ENCODE measurements at regions not wholly inside any gene's neighbourhood (a gene's known extent, or its start where the extent isn't known, plus 50 kb on each side); places are given as distances from the start of the nearest gene placed in this dataset.

GRCh38 chr2:217261452-217261851 lies 401.6 kb upstream of the TNP1 start:
- DNase-seq: no peak
- Histone ChIP-seq H3K27ac (peak overlapping the region in 1 of 2 donors; percentile 14), H3K36me3 (no peaks in the 10 kb centered on the region), H3K9me3 (no peaks in the 10 kb centered on the region), H3K4me3 (no peak overlapping the region), H3K27me3 (no peaks in the 10 kb centered on the region), H3K4me1 (peaks cover 0 to 2% of the 10 kb centered on the region in 2 donors)
- TF ChIP-seq POLR2A (IDR thresholded peaks at IDR 0.05) (no peak), CTCF (IDR thresholded peaks at IDR 0.05) (no peak)
- intact Hi-C loops (cut with DNase I; ENCODE audit: low total_unique reads): no loop called here

- DNase-seq: no peak
- Histone ChIP-seq H3K27me3 (no peaks in the 10 kb centered on the region), H3K27ac (peak overlapping the region; percentile 14 to 52), H3K9me3 (no peaks in the 10 kb centered on the region), H3K36me3 (no peaks in the 10 kb centered on the region), H3K4me3 (no peak overlapping the region), H3K4me1 (peaks cover 0 to 2% of the 10 kb centered on the region in 2 donors)
- TF ChIP-seq POLR2A (IDR thresholded peaks at IDR 0.05): no peak
- no peak for TF ChIP-seq CTCF (IDR thresholded peaks at IDR 0.05)
- intact Hi-C loops (cut with DNase I; ENCODE audit: low total_unique reads): no loop called here
These were observed 400.7 kb upstream of the TNP1 start for GRCh38 chr2:217260441-217261115.

- Histone ChIP-seq H3K4me3 (no peak overlapping the region), H3K36me3 (no peaks in the 10 kb centered on the region), H3K27ac (no peak overlapping the region), H3K4me1 (peaks cover 0 to 2% of the 10 kb centered on the region in 2 donors), H3K9me3 (no peaks in the 10 kb centered on the region), H3K27me3 (no peaks in the 10 kb centered on the region)
- TF ChIP-seq POLR2A (IDR thresholded peaks at IDR 0.05) (no peak), CTCF (IDR thresholded peaks at IDR 0.05) (no peak)
- intact Hi-C loops (cut with DNase I; ENCODE audit: low total_unique reads): no loop called here
- no peak for DNase-seq
These were observed 398.3 kb upstream of the TNP1 start for GRCh38 chr2:217258170-217258569.

- intact Hi-C loops (cut with DNase I; ENCODE audit: low total_unique reads): no loop called here
- Histone ChIP-seq H3K36me3 (no peaks in the 10 kb centered on the region), H3K27ac (peak overlapping the region; percentile 22 to 45), H3K9me3 (no peaks in the 10 kb centered on the region), H3K27me3 (no peaks in the 10 kb centered on the region), H3K4me3 (no peak overlapping the region), H3K4me1 (peaks cover 0 to 2% of the 10 kb centered on the region in 2 donors)
- DNase-seq: no peak
- TF ChIP-seq CTCF (IDR thresholded peaks at IDR 0.05): no peak
- TF ChIP-seq POLR2A (IDR thresholded peaks at IDR 0.05): no peak
These were observed 396.4 kb upstream of the TNP1 start for GRCh38 chr2:217256251-217256650.

GRCh38 chr2:217254111-217254510 lies 394.2 kb upstream of the TNP1 start:
- H3K27ac ChIP-seq: no peak overlapping the region
- no peaks in the 10 kb centered on the region for H3K27me3 ChIP-seq
- TF ChIP-seq POLR2A (IDR thresholded peaks at IDR 0.05): no peak
- TF ChIP-seq CTCF (IDR thresholded peaks at IDR 0.05): no peak
- H3K36me3 ChIP-seq: no peaks in the 10 kb centered on the region
- no peak for DNase-seq
- no peaks in the 10 kb centered on the region for H3K9me3 ChIP-seq
- peaks cover 0 to 2% of the 10 kb centered on the region in 2 donors for H3K4me1 ChIP-seq
- no peak overlapping the region for H3K4me3 ChIP-seq
- intact Hi-C loops (cut with DNase I; ENCODE audit: low total_unique reads): no loop called here

Data from uterus (tissue), 3 donors.